ENCODE measurements at regions not wholly inside any gene's neighbourhood (a gene's known extent, or its start where the extent isn't known, plus 50 kb on each side); places are given as distances from the start of the nearest gene placed in this dataset.

GRCh38 chr13:105336706-105337576 is 1198.5 kb downstream of the EFNB2 start:
- no peak for TF ChIP-seq CTCF (IDR thresholded peaks at IDR 0.05; ENCODE audit: poor library complexity, severe bottlenecking)
- DNase-seq (ENCODE audit: low spot score) = no peak
- no peaks in the 10 kb centered on the region for H3K9me3 ChIP-seq (ENCODE audit: severe bottlenecking)
- H3K36me3 ChIP-seq (ENCODE audit: low read depth) = no peaks in the 10 kb centered on the region
- H3K27ac ChIP-seq (ENCODE audit: poor library complexity, severe bottlenecking) = no peak overlapping the region
- no peaks in the 10 kb centered on the region for H3K27me3 ChIP-seq (ENCODE audit: insufficient read depth, poor library complexity, severe bottlenecking)
- H3K4me1 ChIP-seq (ENCODE audit: insufficient read depth, poor library complexity, severe bottlenecking) = no peaks in the 10 kb centered on the region
- no peak overlapping the region for H3K4me3 ChIP-seq (ENCODE audit: severe bottlenecking)
- ATAC-seq (ENCODE audit: low read depth) = no peak

GRCh38 chr13:105334211-105334610 is 1201.3 kb downstream of the EFNB2 start:
- DNase-seq (ENCODE audit: low spot score) = no peak
- Histone ChIP-seq H3K27me3 (ENCODE audit: insufficient read depth, poor library complexity, severe bottlenecking) (no peaks in the 10 kb centered on the region), H3K4me1 (ENCODE audit: insufficient read depth, poor library complexity, severe bottlenecking) (no peaks in the 10 kb centered on the region), H3K4me3 (ENCODE audit: severe bottlenecking) (no peak overlapping the region), H3K27ac (ENCODE audit: poor library complexity, severe bottlenecking) (no peak overlapping the region), H3K36me3 (ENCODE audit: low read depth) (no peaks in the 10 kb centered on the region), H3K9me3 (ENCODE audit: severe bottlenecking) (no peaks in the 10 kb centered on the region)
- ATAC-seq (ENCODE audit: low read depth) = no peak
- TF ChIP-seq CTCF (IDR thresholded peaks at IDR 0.05; ENCODE audit: poor library complexity, severe bottlenecking) = no peak

GRCh38 chr13:105333416-105333815 is 1202.0 kb downstream of the EFNB2 start:
- no peaks in the 10 kb centered on the region for H3K27me3 ChIP-seq (ENCODE audit: insufficient read depth, poor library complexity, severe bottlenecking)
- no peak for DNase-seq (ENCODE audit: low spot score)
- no peak for TF ChIP-seq CTCF (IDR thresholded peaks at IDR 0.05; ENCODE audit: poor library complexity, severe bottlenecking)

GRCh38 chr13:105329359-105329758 is 1206.1 kb downstream of the EFNB2 start:
- Histone ChIP-seq H3K9me3 (ENCODE audit: severe bottlenecking) (no peaks in the 10 kb centered on the region), H3K27ac (ENCODE audit: poor library complexity, severe bottlenecking) (no peak overlapping the region), H3K27me3 (ENCODE audit: insufficient read depth, poor library complexity, severe bottlenecking) (no peaks in the 10 kb centered on the region), H3K4me3 (ENCODE audit: severe bottlenecking) (no peak overlapping the region), H3K36me3 (ENCODE audit: low read depth) (no peaks in the 10 kb centered on the region), H3K4me1 (ENCODE audit: insufficient read depth, poor library complexity, severe bottlenecking) (no peaks in the 10 kb centered on the region)
- TF ChIP-seq CTCF (IDR thresholded peaks at IDR 0.05; ENCODE audit: poor library complexity, severe bottlenecking) = no peak
- DNase-seq (ENCODE audit: low spot score) = no peak
- no peak for ATAC-seq (ENCODE audit: low read depth)

More at GRCh38 chr13:105333416-105333815, 1202.0 kb downstream of the EFNB2 start:
- no peak overlapping the region for H3K4me3 ChIP-seq (ENCODE audit: severe bottlenecking)
- no peak for ATAC-seq (ENCODE audit: low read depth)
- H3K36me3 ChIP-seq (ENCODE audit: low read depth) = no peaks in the 10 kb centered on the region
- H3K4me1 ChIP-seq (ENCODE audit: insufficient read depth, poor library complexity, severe bottlenecking) = no peaks in the 10 kb centered on the region
- no peaks in the 10 kb centered on the region for H3K9me3 ChIP-seq (ENCODE audit: severe bottlenecking)
- H3K27ac ChIP-seq (ENCODE audit: poor library complexity, severe bottlenecking) = no peak overlapping the region

- Histone ChIP-seq H3K36me3 (ENCODE audit: low read depth) (no peaks in the 10 kb centered on the region), H3K9me3 (ENCODE audit: severe bottlenecking) (no peaks in the 10 kb centered on the region), H3K27me3 (ENCODE audit: insufficient read depth, poor library complexity, severe bottlenecking) (no peaks in the 10 kb centered on the region), H3K27ac (ENCODE audit: poor library complexity, severe bottlenecking) (no peak overlapping the region), H3K4me3 (ENCODE audit: severe bottlenecking) (no peak overlapping the region), H3K4me1 (ENCODE audit: insufficient read depth, poor library complexity, severe bottlenecking) (no peaks in the 10 kb centered on the region)
- no peak for DNase-seq (ENCODE audit: low spot score)
- no peak for TF ChIP-seq CTCF (IDR thresholded peaks at IDR 0.05; ENCODE audit: poor library complexity, severe bottlenecking)
- no peak for ATAC-seq (ENCODE audit: low read depth)
These were observed 1207.2 kb downstream of the EFNB2 start for GRCh38 chr13:105328212-105328611.

Measured in RWPE2 (cell line).